WI38 (cell line): ENCODE measurements at regions not wholly inside any gene's neighbourhood (a gene's known extent, or its start where the extent isn't known, plus 50 kb on each side); places are given as distances from the start of the nearest gene placed in this dataset.
"Not testable (repeated sequence)": the region's sequence is repeated elsewhere in the genome, so short reads cannot be mapped to it uniquely, and the experiment has no call there.

ENCODE experiments used
- H3K4me3 ChIP-seq: 2 replicates; pipeline ENCODE4 v1.5.1; 2011; ENCODE audit warnings: low read depth, mild to moderate bottlenecking, control low read depth, low read length
- CTCF ChIP-seq: IDR thresholded peaks from 2 replicates; pipeline ENCODE4 v1.5.1; 2012; ENCODE audit warnings: low read depth, mild to moderate bottlenecking, control low read depth, low read length

DNA sequence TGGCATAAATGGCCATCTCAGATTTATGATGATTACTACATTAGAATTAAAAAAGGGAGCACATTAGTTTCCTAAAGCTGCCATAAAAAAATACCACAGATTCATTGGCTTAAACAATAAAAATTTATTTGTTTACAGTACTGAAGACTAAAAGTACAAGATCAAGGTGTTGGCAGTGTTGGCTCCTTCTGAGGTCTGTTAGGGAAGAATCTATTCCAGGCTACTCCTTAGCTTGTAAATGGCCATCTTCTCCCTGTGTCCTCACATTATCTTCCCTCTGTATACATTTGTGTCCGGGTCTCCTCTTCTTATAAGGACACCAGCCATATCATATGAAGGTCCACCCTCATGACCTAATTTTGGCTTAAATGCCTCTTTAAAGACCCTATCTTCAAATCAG, 341.0 kb downstream of the SLC7A11 start:
- TF ChIP-seq CTCF, result no peak

GRCh38 chr4:137896221-137896737, 345.9 kb downstream of the SLC7A11 start:
- no peak overlapping the region for H3K4me3 ChIP-seq
- TF ChIP-seq CTCF, result no peak

More for the DNA sequence above, 341.0 kb downstream of the SLC7A11 start:
- no peak overlapping the region for H3K4me3 ChIP-seq

DNA sequence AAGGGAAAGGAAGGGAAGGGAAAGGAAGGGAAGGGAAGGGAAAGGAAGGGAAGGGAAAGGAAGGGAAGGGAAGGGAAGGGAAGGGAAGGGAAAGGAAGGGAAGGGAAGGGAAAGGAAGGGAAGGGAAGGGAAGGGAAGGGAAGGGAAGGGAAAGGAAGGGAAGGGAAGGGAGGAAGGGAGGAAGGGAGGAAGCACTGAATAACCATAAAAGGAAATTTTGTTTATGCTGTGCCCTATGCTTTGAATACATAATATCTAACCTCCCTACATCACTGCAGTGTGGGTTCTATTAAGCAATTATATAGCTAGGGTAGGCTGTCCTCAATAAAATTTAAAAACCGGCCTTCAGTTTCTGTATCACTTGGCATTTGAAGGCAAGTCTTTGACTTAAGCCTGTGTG, 346.6 kb downstream of the SLC7A11 start:
- not testable (repeated sequence) for H3K4me3 ChIP-seq

GRCh38 chr4:137892134-137892533, 350.0 kb downstream of the SLC7A11 start:
- H3K4me3 ChIP-seq, result no peak overlapping the region
- no peak for TF ChIP-seq CTCF

DNA sequence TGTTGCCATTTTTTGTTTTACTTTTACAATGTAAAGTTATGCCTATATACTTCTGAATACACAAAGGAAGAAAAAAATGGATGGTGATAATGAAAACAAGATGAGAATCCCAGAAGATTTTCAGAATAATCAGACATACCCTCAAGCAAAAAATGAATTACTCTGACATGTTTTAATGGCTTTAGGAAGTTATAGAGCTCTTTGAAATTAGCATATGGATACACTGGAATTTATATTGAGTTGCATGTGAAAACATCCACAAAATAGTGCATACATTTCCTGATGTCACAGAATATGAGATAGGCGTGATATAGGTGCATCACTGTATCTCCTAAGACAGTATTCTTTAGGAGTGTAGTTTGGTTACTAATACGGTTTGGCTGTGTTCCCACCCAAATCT, 351.3 kb downstream of the SLC7A11 start:
- no peak overlapping the region for H3K4me3 ChIP-seq
- no peak for TF ChIP-seq CTCF

DNA sequence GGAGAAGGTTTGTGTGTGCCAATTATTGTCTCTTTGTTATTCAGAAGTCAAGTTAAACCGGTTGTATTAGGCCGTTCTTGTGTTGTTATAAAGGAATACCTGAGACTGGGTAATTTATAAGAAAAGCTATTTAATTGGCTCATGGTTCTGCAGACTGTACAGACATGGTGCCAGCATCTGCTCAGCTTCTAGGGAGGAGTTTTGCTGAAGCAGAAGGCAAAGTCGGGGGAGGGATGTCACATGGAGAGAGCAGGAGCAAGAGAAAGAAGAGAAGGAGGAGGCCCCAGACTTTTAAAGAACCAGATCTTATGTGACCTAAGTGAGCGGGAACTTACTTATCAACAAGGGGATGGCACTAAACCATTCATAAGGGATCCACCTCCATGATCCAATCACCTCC, 349.3 kb upstream of the PCDH18 start:
- TF ChIP-seq CTCF, result no peak
- no peak overlapping the region for H3K4me3 ChIP-seq

GRCh38 chr4:137868067-137868466, 335.8 kb upstream of the PCDH18 start:
- H3K4me3 ChIP-seq, result not testable (repeated sequence)

DNA sequence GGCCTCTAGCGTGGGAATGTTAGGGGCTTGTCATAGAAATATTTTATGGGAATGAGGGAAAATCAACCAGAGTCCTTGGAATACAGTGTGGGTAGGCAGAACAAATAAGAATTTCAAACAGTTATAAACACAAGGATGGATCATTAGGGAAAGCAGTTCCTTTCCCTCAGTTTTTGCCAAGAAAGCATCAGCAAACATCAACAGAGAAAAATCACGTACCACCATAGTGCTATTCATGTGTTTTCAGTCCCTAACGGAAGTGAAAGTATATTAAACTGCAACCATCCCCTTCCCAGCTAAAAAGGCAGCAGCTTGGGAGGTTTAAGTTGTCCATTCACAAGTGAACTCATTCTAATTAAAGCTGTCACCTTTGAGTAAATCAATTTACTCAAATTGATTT, 334.4 kb upstream of the PCDH18 start:
- peak overlapping the region; percentile 18 for H3K4me3 ChIP-seq
- no peak for TF ChIP-seq CTCF

GRCh38 chr4:137861682-137862081, 329.4 kb upstream of the PCDH18 start:
- no peak overlapping the region for H3K4me3 ChIP-seq
- peak; percentile 11; the same call in 1 of the 2 replicates for TF ChIP-seq CTCF
